H1 (cell line): ENCODE measurements at regions not wholly inside any gene's neighbourhood (a gene's known extent, or its start where the extent isn't known, plus 50 kb on each side); places are given as distances from the start of the nearest gene placed in this dataset.

ENCODE experiments used
- CTCF ChIA-PET: fragments of 300-600 bp; sonication (Branson Sonifier 250); formaldehyde crosslinking; loops from one replicate; lab custom pipeline; 2021; ENCODE audit not compliant: partially characterized antibody; lab: Charles Lee
- POLR2A ChIA-PET: fragments of 300-600 bp; sonication (Branson Sonifier 250); formaldehyde crosslinking; loops from one replicate; lab custom pipeline; 2021; ENCODE audit warnings: inconsistent platforms; ENCODE audit not compliant: partially characterized antibody; lab: Charles Lee
- DNase-seq, 2 experiments: peaks; one replicate each; pipeline versions ENCODE4 v3.0.0 to v3.0.0-alpha.2; 2010 to 2022; ENCODE audit warnings: low spot score in 2 of 2, low read depth in 1 of 2, mixed read lengths in 1 of 2
- FAIRE-seq: peaks from 2 replicates; lab custom pipeline; 2011; peaks lifted over from hg19 to GRCh38; lab: Jason Lieb, UNC
- H2AFZ ChIP-seq: 2 replicates; pipeline ENCODE4 v1.8.1; 2012; ENCODE audit warnings: low read length, inconsistent platforms
- H2AK5ac ChIP-seq: 2 replicates; pipeline ENCODE4 v1.6.1; 2013; ENCODE audit warnings: low read depth, low read length
- H2BK120ac ChIP-seq: replicated peaks from 2 replicates; pipeline ENCODE3; 2013; ENCODE audit warnings: low read depth, low read length, inconsistent platforms
- H2BK12ac ChIP-seq: 2 replicates; pipeline ENCODE4 v1.6.1; 2013; ENCODE audit warnings: low read depth, low read length
- H2BK15ac ChIP-seq: 2 replicates; pipeline ENCODE4 v1.6.1; 2013; ENCODE audit warnings: low read length
- H2BK20ac ChIP-seq: 2 replicates; pipeline ENCODE4 v1.6.1; 2013; ENCODE audit warnings: low read length
- H2BK5ac ChIP-seq: 2 replicates; pipeline ENCODE4 v1.6.1; 2013; ENCODE audit warnings: low read depth, low read length
- H3K14ac ChIP-seq: 2 replicates; pipeline ENCODE4 v1.6.1; 2013; ENCODE audit warnings: inconsistent platforms; ENCODE audit not compliant: insufficient read length
- H3K18ac ChIP-seq: 2 replicates; pipeline ENCODE4 v1.6.1; 2013; ENCODE audit warnings: low read length; ENCODE audit errors: extremely low read depth
- H3K23ac ChIP-seq: 2 replicates; pipeline ENCODE4 v1.6.1; 2013; ENCODE audit warnings: inconsistent platforms; ENCODE audit not compliant: insufficient read length
- H3K23me2 ChIP-seq: 2 replicates; pipeline ENCODE4 v1.6.1; 2013; ENCODE audit warnings: low read depth, low read length
- H3K27ac ChIP-seq: 2 replicates; pipeline ENCODE4 v1.6.1; 2011; ENCODE audit warnings: low read depth, low read length, inconsistent platforms
- H3K27me3 ChIP-seq, 4 experiments: replicated peaks in 1 of 4; 1 replicate in 1 of 4; 2 replicates in 3 of 4; pipeline versions ENCODE4 v1.6.1 to v1.8.1; 2011 to 2013; ENCODE audit warnings: low read length in 3 of 4, mild to moderate bottlenecking in 3 of 4, inconsistent platforms in 2 of 4, mixed read lengths in 2 of 4, moderate library complexity in 1 of 4; ENCODE audit not compliant: control insufficient read depth in 3 of 4, insufficient read depth in 3 of 4; ENCODE audit errors: extremely low read depth in 1 of 4
- H3K36me3 ChIP-seq, 4 experiments: 2 replicates each; pipeline versions ENCODE4 v1.6.1 to v1.8.1; 2011 to 2013; ENCODE audit warnings: mild to moderate bottlenecking in 4 of 4, low read length in 3 of 4, moderate library complexity in 2 of 4, control low read depth in 1 of 4, inconsistent platforms in 1 of 4; ENCODE audit not compliant: insufficient read depth in 4 of 4, control insufficient read depth in 2 of 4
- H3K4ac ChIP-seq: replicated peaks from 2 replicates; pipeline ENCODE3; 2013; ENCODE audit warnings: low read length, low read depth, mixed read lengths, inconsistent platforms; ENCODE audit not compliant: insufficient read length
- H3K4me1 ChIP-seq, 4 experiments: replicated peaks in 1 of 4; 1 replicate in 1 of 4; 2 replicates in 3 of 4; pipeline versions ENCODE4 v1.6.1 to v1.8.1; 2011 to 2013; ENCODE audit warnings: low read length in 3 of 4, inconsistent platforms in 2 of 4, mixed read lengths in 1 of 4; ENCODE audit not compliant: insufficient read depth in 4 of 4, control insufficient read depth in 3 of 4
- H3K4me2 ChIP-seq, 2 experiments: 2 replicates each; pipeline versions ENCODE4 v1.6.1 to v1.8.1; 2011 to 2013; ENCODE audit warnings: low read depth in 2 of 2, low read length in 2 of 2, control low read depth in 1 of 2, inconsistent platforms in 1 of 2, mild to moderate bottlenecking in 1 of 2; ENCODE audit not compliant: insufficient read depth in 1 of 2
- H3K4me3 ChIP-seq, 4 experiments: fragments of 200-600, 300-600 bp in 1 of 4; sonication (generic), shearing (Covaris generic), sonication (Bioruptor Twin) in 1 of 4; 2 replicates each; pipeline versions ENCODE4 v1.5.1 to v1.8.1; 2011 to 2016; ENCODE audit warnings: low read length in 4 of 4, low read depth in 3 of 4, control low read depth in 2 of 4, inconsistent platforms in 2 of 4, mild to moderate bottlenecking in 2 of 4, mixed read lengths in 1 of 4, moderate library complexity in 1 of 4; ENCODE audit not compliant: insufficient read depth in 2 of 4; ENCODE audit errors: extremely low read depth in 1 of 4
- H3K56ac ChIP-seq: replicated peaks from 2 replicates; pipeline ENCODE3; 2013; ENCODE audit warnings: low read depth, mild to moderate bottlenecking, mixed read lengths, low read length, inconsistent platforms; ENCODE audit not compliant: insufficient read length
- H3K79me1 ChIP-seq: 2 replicates; pipeline ENCODE4 v1.6.1; 2013; ENCODE audit warnings: low read depth, low read length, control low read depth
- H3K79me2 ChIP-seq, 2 experiments: 2 replicates each; pipeline versions ENCODE4 v1.6.1 to v1.8.1; 2012 to 2013; ENCODE audit warnings: low read length in 2 of 2, mild to moderate bottlenecking in 2 of 2, inconsistent platforms in 1 of 2; ENCODE audit not compliant: insufficient read depth in 2 of 2, control insufficient read depth in 1 of 2
- H3K9ac ChIP-seq, 4 experiments: replicated peaks in 1 of 4; 1 replicate in 1 of 4; 2 replicates in 3 of 4; pipeline versions ENCODE4 v1.6.1 to v1.8.1; 2011 to 2013; ENCODE audit warnings: low read depth in 3 of 4, low read length in 3 of 4, control low read depth in 2 of 4, mild to moderate bottlenecking in 2 of 4, moderate library complexity in 2 of 4, inconsistent platforms in 1 of 4; ENCODE audit errors: extremely low read depth in 1 of 4
- H3K9me3 ChIP-seq, 2 experiments: 2 replicates each; pipeline versions ENCODE4 v1.6.1 to v1.8.1; 2012 to 2013; ENCODE audit warnings: mild to moderate bottlenecking in 2 of 2, moderate library complexity in 2 of 2, control low read depth in 1 of 2, inconsistent platforms in 1 of 2, low read depth in 1 of 2, low read length in 1 of 2, mixed read lengths in 1 of 2; ENCODE audit not compliant: insufficient read depth in 2 of 2
- H4K20me1 ChIP-seq, 2 experiments: replicated peaks in 1 of 2; 2 replicates each; pipeline versions ENCODE3 to v1.8.1; 2011 to 2013; ENCODE audit warnings: inconsistent platforms in 2 of 2, low read length in 2 of 2, mild to moderate bottlenecking in 1 of 2; ENCODE audit not compliant: insufficient read depth in 2 of 2, control insufficient read depth in 1 of 2
- H4K5ac ChIP-seq: 2 replicates; pipeline ENCODE4 v1.6.1; 2013; ENCODE audit warnings: low read length, low read depth, mixed read lengths, inconsistent platforms; ENCODE audit not compliant: insufficient read length
- H4K8ac ChIP-seq: 2 replicates; pipeline ENCODE4 v1.8.0; 2013; ENCODE audit warnings: mild to moderate bottlenecking, moderate library complexity, low read length, inconsistent platforms; ENCODE audit not compliant: insufficient read depth; ENCODE audit errors: extremely low read depth
- H4K91ac ChIP-seq: replicated peaks from 2 replicates; pipeline ENCODE3; 2013; ENCODE audit warnings: low read length, mixed read lengths, inconsistent platforms; ENCODE audit not compliant: insufficient read length
- BCL11A ChIP-seq, 2 experiments: IDR thresholded peaks; one replicate each; pipeline ENCODE4 v1.6.1; 2011; ENCODE audit warnings: low read depth in 2 of 2, low read length in 2 of 2, mild to moderate bottlenecking in 2 of 2
- CBX5 ChIP-seq: fragments of 300-800, 300-1000 bp; sonication (generic); IDR thresholded peaks from 2 replicates; pipeline ENCODE4 v1.7.1; 2016; ENCODE audit warnings: antibody characterized with exemption, low read length, low read depth
- CBX8 ChIP-seq: fragments of 300-800, 300-1000 bp; sonication (generic); IDR thresholded peaks from 2 replicates; pipeline ENCODE4 v1.7.1; 2016; ENCODE audit warnings: low read depth, low read length, borderline replicate concordance
- E2F6 ChIP-seq: IDR thresholded peaks from 2 replicates; pipeline ENCODE4 v1.6.1; 2012; ENCODE audit warnings: inconsistent platforms
- HDAC6 ChIP-seq: IDR thresholded peaks from one replicate; pipeline ENCODE4 v1.7.1; 2012; ENCODE audit warnings: low read depth, mild to moderate bottlenecking, inconsistent platforms, low read length, moderate library complexity
- KDM5A ChIP-seq: fragments of 200-600 bp; IDR thresholded peaks from 2 replicates; pipeline ENCODE4 v1.7.1; 2012; ENCODE audit warnings: mild to moderate bottlenecking, low read length, inconsistent platforms, mixed read lengths
- POLR2AphosphoS5 ChIP-seq: IDR thresholded peaks from 2 replicates; pipeline ENCODE4 v1.6.1; 2011; ENCODE audit warnings: low read depth, low read length
- RBBP5 ChIP-seq: IDR thresholded peaks from 2 replicates; pipeline ENCODE4 v1.7.1; 2012; ENCODE audit warnings: low read depth, mild to moderate bottlenecking, inconsistent platforms, low read length, moderate library complexity, borderline replicate concordance
- SIN3A ChIP-seq, 2 experiments: IDR thresholded peaks in 1 of 2; conservative IDR thresholded peaks in 1 of 2; 2 replicates each; pipeline ENCODE4 v1.6.1; 2011 to 2012; ENCODE audit warnings: low read length in 2 of 2, improper control_type of control experiment in 1 of 2, low read depth in 1 of 2, mild to moderate bottlenecking in 1 of 2
- TAF1 ChIP-seq: IDR thresholded peaks from 2 replicates; pipeline ENCODE4 v1.6.1; 2011; ENCODE audit warnings: mild to moderate bottlenecking, low read depth, low read length
- WGBS, 2 experiments: shearing (Covaris generic) in 1 of 2; methylation state at CpG; one replicate each; pipeline versions ENCODE4 v1.1.6 to v1.1.7; 2013 to 2015; ENCODE audit warnings: low lambda C conversion rate in 2 of 2, mixed read lengths in 2 of 2, inconsistent platforms in 1 of 2, low coverage in 1 of 2, missing lambda C conversion rate in 1 of 2; ENCODE audit not compliant: insufficient replicate concordance in 2 of 2, insufficient coverage in 1 of 2, insufficient read length in 1 of 2; ENCODE audit errors: extremely low coverage in 1 of 2, missing lambda C conversion rate in 1 of 2; 5-methylcytosine and 5-hydroxymethylcytosine counted together

- H4K8ac ChIP-seq = no peak overlapping the region
- peak overlapping the region; percentile 69; the same call in 1 of the 2 replicates for H2BK5ac ChIP-seq
- peak; percentile 74 for FAIRE-seq
- no peak overlapping the region for H3K14ac ChIP-seq
- peak; percentile 63 to 74 for DNase-seq
- peak overlapping the region; percentile 48; the same call in 1 of the 2 replicates for H2BK15ac ChIP-seq
- CTCF ChIA-PET = interaction anchor here (0.9 to 4.3 kb wide), 15 partner anchors 8 to 507 kb away, joined by 3 to 37 read pairs (median 5); no protein-coding TSS in a partner anchor
- peak overlapping the region; percentile 4 to 37 (median 10); a peak in 6 of 8 replicates for H3K4me3 ChIP-seq
- H2BK120ac ChIP-seq = peak overlapping the region; percentile 1
- peak overlapping the region; percentile 50 to 67 for H3K4me2 ChIP-seq
- 29% methylated on average over 19 of the region's 22 CpGs; no CpG with 5 or more reads in 1 of the 2 experiments for WGBS, 2 experiments
- POLR2A ChIA-PET = interaction anchor here (0.7 to 3.7 kb wide), 8 partner anchors 9 to 228 kb away, joined by 3 to 42 read pairs (median 4); no protein-coding TSS in a partner anchor
- peak overlapping the region; percentile 91; the same call in 1 of the 2 replicates for H2AK5ac ChIP-seq
- H2BK12ac ChIP-seq = peak overlapping the region; percentile 91
- no peaks in the 10 kb centered on the region for H3K79me1 ChIP-seq
- H3K18ac ChIP-seq = peak overlapping the region; percentile 64; the same call in 1 of the 2 replicates
- H3K23me2 ChIP-seq = peaks cover 2% of the 10 kb centered on the region; the same call in 1 of the 2 replicates
- H3K9me3 ChIP-seq = no peaks in the 10 kb centered on the region
- H3K4ac ChIP-seq = no peak overlapping the region
- no peaks in the 10 kb centered on the region; a peak in 1 of 7 replicates for H3K27me3 ChIP-seq
- 0 out of 7 replicates have a peak overlapping the region, but pooled peaks of 1 of the 4 experiments have one; percentile 4 for H3K9ac ChIP-seq
- H3K27ac ChIP-seq = peak overlapping the region; percentile 47; the same call in 1 of the 2 replicates
- H3K4me1 ChIP-seq = peaks cover 20 to 28% (median 21%) of the 10 kb centered on the region in 4 experiments; a peak in 6 of 7 replicates
- no peaks in the 10 kb centered on the region for H3K79me2 ChIP-seq
- no peak overlapping the region for H3K56ac ChIP-seq
- peak overlapping the region; percentile 25; the same call in 1 of the 2 replicates for H2AFZ ChIP-seq
- no peak overlapping the region for H3K23ac ChIP-seq
- H3K36me3 ChIP-seq = no peaks in the 10 kb centered on the region
- H4K20me1 ChIP-seq = no peaks in the 10 kb centered on the region
- H4K5ac ChIP-seq = peak overlapping the region; percentile 64
- H2BK20ac ChIP-seq = peak overlapping the region; percentile 95
- H4K91ac ChIP-seq = peak overlapping the region; percentile 18
- TF ChIP-seq POLR2AphosphoS5 (no peak), BCL11A (IDR thresholded peaks at IDR 0.05; ENCODE audit: low read depth in 2 of 2, low read length in 2 of 2) (no peak), E2F6 (0 out of 2 replicates have a peak, but pooled peaks have one; percentile 38), HDAC6 (no peak), SIN3A (conservative IDR thresholded peaks at IDR 0.05 in 1 of 2, IDR thresholded peaks at IDR 0.05 in 1 of 2; ENCODE audit: low read depth in 1 of 2, low read length in 2 of 2) (no peak), CBX8 (no peak), KDM5A (no peak), TAF1 (0 out of 2 replicates have a peak, but pooled peaks have one; percentile 35), RBBP5 (no peak; the same call in 1 of the 2 replicates), CBX5 (no peak)
These were observed 64.6 kb downstream of the CPN2 start for GRCh38 chr3:194286375-194287146.
